ENCODE measurements at regions not wholly inside any gene's neighbourhood (a gene's known extent, or its start where the extent isn't known, plus 50 kb on each side); places are given as distances from the start of the nearest gene placed in this dataset.

DNA sequence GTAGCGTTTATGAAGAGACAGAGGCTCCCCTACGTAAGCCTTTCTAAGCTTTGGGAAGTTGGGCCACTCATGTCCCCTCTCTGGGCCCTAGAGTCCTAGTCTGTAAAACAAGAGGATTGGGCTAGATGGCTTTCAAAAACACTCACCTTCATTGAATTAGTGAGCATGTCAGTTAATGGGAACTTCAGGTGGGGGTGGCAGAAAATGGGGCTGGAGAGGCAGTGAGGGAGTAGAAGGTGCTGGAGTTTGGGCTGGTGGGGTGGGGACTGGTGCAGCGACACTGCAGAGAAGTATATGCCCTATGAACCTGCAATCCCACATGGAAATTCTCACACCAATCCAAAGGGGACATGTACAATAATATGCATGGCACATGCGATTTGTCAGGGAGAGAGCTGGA is 182.7 kb downstream of the C1orf94 start:
- TF ChIP-seq NFATC3 (IDR thresholded peaks at IDR 0.05): no peak
- TF ChIP-seq TCF7 (IDR thresholded peaks at IDR 0.05; ENCODE audit: borderline replicate concordance): no peak
- TF ChIP-seq FOXJ3 (CRISPR knock-in tag; IDR thresholded peaks at IDR 0.05): no peak
- no peak for TF ChIP-seq EGR1 (conservative IDR thresholded peaks at IDR 0.05)
- no peak for TF ChIP-seq EZH2 (IDR thresholded peaks at IDR 0.05; ENCODE audit: borderline replicate concordance, low read depth, low read length)

Measured in K562 (cell line).